HepG2 (cell line): ENCODE measurements at regions not wholly inside any gene's neighbourhood (a gene's known extent, or its start where the extent isn't known, plus 50 kb on each side); places are given as distances from the start of the nearest gene placed in this dataset.

ENCODE experiments used
- ATAC-seq: fragments of 200-7000 bp; cut with Tn5 transposase; 3 replicates; pipeline ENCODE4 v1.9.1; 2020; ENCODE audit warnings: mild to moderate bottlenecking, moderate library complexity
- BruUV-seq: library from RNA; stranded (reverse); fragments of 400-500 nt; replicated peaks from 2 replicates; lab custom pipeline; 2021; lab: Mats Ljungman, UMichigan
- CTCF ChIA-PET: fragments of 300-600 bp; formaldehyde crosslinking; extraction: SDS; loops from one replicate; lab custom pipeline; 2021; ENCODE audit warnings: low total read pairs, inconsistent platforms, low intra/inter-chr PET ratio; lab: Yijun Ruan, JAX
- POLR2A ChIA-PET: fragments of 350-600 bp; sonication (Branson Sonifier 250); formaldehyde crosslinking; loops from one replicate; lab custom pipeline; 2020; ENCODE audit warnings: antibody characterized with exemption, inconsistent platforms; lab: Yijun Ruan, JAX
- DNase-seq: peaks from one replicate; pipeline ENCODE4 v3.0.0-alpha.2; 2015; ENCODE audit warnings: low spot score
- FAIRE-seq: peaks from 3 replicates; lab custom pipeline; 2011; peaks lifted over from hg19 to GRCh38; lab: Jason Lieb, UNC
- H2AFZ ChIP-seq: one replicate; pipeline ENCODE4 v1.6.1; 2011; ENCODE audit warnings: low read length, inconsistent platforms
- H3K27ac ChIP-seq: fragments of 300-600 bp; 3 replicates; pipeline ENCODE4 v1.8.0; 2011; ENCODE audit warnings: mixed run types, mild to moderate bottlenecking, mixed read lengths, low read length, inconsistent platforms; ENCODE audit not compliant: insufficient read depth; ENCODE audit errors: extremely low read length
- H3K27me3 ChIP-seq, 2 experiments: fragments of 200-600 bp in 1 of 2; 2 replicates in 1 of 2; 3 replicates in 1 of 2; pipeline versions ENCODE4 v1.6.0 to v1.8.0; 2011; ENCODE audit warnings: low read length in 2 of 2, mild to moderate bottlenecking in 2 of 2, moderate library complexity in 2 of 2, inconsistent platforms in 1 of 2; ENCODE audit not compliant: insufficient read depth in 2 of 2, control insufficient read depth in 1 of 2
- H3K36me3 ChIP-seq, 2 experiments: fragments of 200-600 bp in 1 of 2; replicated peaks in 1 of 2; 2 replicates in 1 of 2; 3 replicates in 1 of 2; pipeline versions ENCODE4 v1.5.1 to v1.8.0; 2011; ENCODE audit warnings: low read length in 2 of 2, inconsistent platforms in 1 of 2; ENCODE audit not compliant: insufficient read depth in 2 of 2, control insufficient read depth in 1 of 2
- H3K4me1 ChIP-seq: 2 replicates; pipeline ENCODE4 v1.5.1; 2012; ENCODE audit warnings: low read length, inconsistent platforms; ENCODE audit not compliant: insufficient read depth
- H3K4me2 ChIP-seq: 2 replicates; pipeline ENCODE4 v1.6.0; 2011; ENCODE audit warnings: low read depth, low read length, inconsistent platforms
- H3K4me3 ChIP-seq, 3 experiments: fragments of 200-600 bp in 1 of 3; sonication (generic), shearing (Covaris generic) in 1 of 3; replicated peaks in 1 of 3; 2 replicates each; pipeline ENCODE4 v1.5.1; 2011 to 2016; ENCODE audit warnings: low read length in 3 of 3, inconsistent platforms in 2 of 3, low read depth in 2 of 3, mild to moderate bottlenecking in 2 of 3, control low read depth in 1 of 3, mixed read lengths in 1 of 3; ENCODE audit not compliant: insufficient read depth in 1 of 3
- H3K79me2 ChIP-seq: one replicate; pipeline ENCODE4 v1.6.1; 2011; ENCODE audit warnings: low read length, inconsistent platforms; ENCODE audit not compliant: insufficient read depth
- H3K9ac ChIP-seq: 2 replicates; pipeline ENCODE4 v1.6.0; 2011; ENCODE audit warnings: mild to moderate bottlenecking, low read depth, low read length, inconsistent platforms; ENCODE audit not compliant: insufficient read depth
- H3K9me3 ChIP-seq: 2 replicates; pipeline ENCODE4 v1.5.1; 2012; ENCODE audit warnings: mild to moderate bottlenecking, low read length
- H4K20me1 ChIP-seq: 2 replicates; pipeline ENCODE4 v1.6.0; 2011; ENCODE audit warnings: inconsistent platforms, mild to moderate bottlenecking, low read length, moderate library complexity; ENCODE audit not compliant: insufficient read depth
- ATF7 ChIP-seq, 2 experiments: fragments of 450-650 bp in 1 of 2; sonication (generic) in 1 of 2; formaldehyde crosslinking in 1 of 2; IDR thresholded peaks; 2 replicates each; pipeline versions ENCODE4 v1.4.0 to v1.6.1; 2016 to 2020; ENCODE audit warnings: antibody characterized with exemption in 1 of 2, mild to moderate bottlenecking in 1 of 2, missing genetic modification reagents in 1 of 2
- CBFB ChIP-seq: sonication (generic); formaldehyde crosslinking; IDR thresholded peaks from 2 replicates; pipeline ENCODE4 v1.4.0; 2020; ENCODE audit warnings: missing genetic modification reagents
- DMAP1 ChIP-seq: IDR thresholded peaks from 2 replicates; pipeline ENCODE4 v1.6.1; 2016
- HOXA5 ChIP-seq: sonication (generic); formaldehyde crosslinking; IDR thresholded peaks from 2 replicates; pipeline ENCODE4 v1.4.0; 2020; ENCODE audit warnings: missing genetic modification reagents
- ISL2 ChIP-seq: sonication (generic); formaldehyde crosslinking; IDR thresholded peaks from 2 replicates; pipeline ENCODE4 v1.5.0; 2020; ENCODE audit warnings: missing genetic modification reagents
- RFX3 ChIP-seq: IDR thresholded peaks from 2 replicates; pipeline ENCODE4 v1.6.1; 2016; ENCODE audit warnings: missing biosample characterization, missing genetic modification reagents
- SIN3A ChIP-seq: IDR thresholded peaks from 2 replicates; pipeline ENCODE4 v1.6.1; 2011; ENCODE audit warnings: low read depth, mild to moderate bottlenecking, control low read depth, low read length, borderline replicate concordance
- SIX4 ChIP-seq: sonication (generic); formaldehyde crosslinking; IDR thresholded peaks from 2 replicates; pipeline ENCODE4 v1.4.0; 2020; ENCODE audit warnings: missing genetic modification reagents
- TGIF2 ChIP-seq: IDR thresholded peaks from 2 replicates; pipeline ENCODE4 v1.6.1; 2016; ENCODE audit warnings: control low read depth, missing compliant biosample characterization
- WGBS: methylation state at CpG from one replicate; pipeline ENCODE4 v1.1.6; 2017; ENCODE audit warnings: low lambda C conversion rate; 5-methylcytosine and 5-hydroxymethylcytosine counted together
- in situ Hi-C: cut with HindIII; loops from 2 replicates; pipeline ENCODE4 v1.10.0; 2017; ENCODE audit warnings: low pct_unique_long_range_greater_than_20kb; ENCODE audit not compliant: extremely low pct_ligation_motif_present
- intact Hi-C: fragments of 100-400 bp; cut with micrococcal nuclease; formaldehyde crosslinking; loops from one replicate; pipeline ENCODE4 v1.10.0; 2022; ENCODE audit not compliant: unreplicated experiment
- TF ChIP-seq, protein P1 (sequence below), 2 experiments: sonication (generic) in 1 of 2; formaldehyde crosslinking in 1 of 2; IDR thresholded peaks; 2 replicates each; pipeline versions ENCODE4 v1.6.1 to v1.9.0; 2014 to 2022; ENCODE audit warnings: antibody characterized with exemption in 1 of 2, borderline replicate concordance in 1 of 2, inconsistent platforms in 1 of 2, low read depth in 1 of 2, missing genetic modification reagents in 1 of 2
- TF ChIP-seq, protein P2 (sequence below): IDR thresholded peaks from 2 replicates; pipeline ENCODE4 v1.6.1; 2016; ENCODE audit warnings: missing biosample characterization, missing genetic modification reagents, low read depth
- TF ChIP-seq, protein P3 (sequence below): sonication (generic); formaldehyde crosslinking; IDR thresholded peaks from 2 replicates; pipeline ENCODE4 v1.5.0; 2020; ENCODE audit warnings: mild to moderate bottlenecking, missing genetic modification reagents
- TF ChIP-seq, protein P4 (sequence below): IDR thresholded peaks from 2 replicates; pipeline ENCODE4 v1.6.1; 2016; ENCODE audit warnings: low read depth
- TF ChIP-seq, protein P5 (sequence below): sonication (generic); formaldehyde crosslinking; IDR thresholded peaks from 2 replicates; pipeline ENCODE4 v1.4.0; 2020; ENCODE audit warnings: mild to moderate bottlenecking, missing genetic modification reagents

DNA sequence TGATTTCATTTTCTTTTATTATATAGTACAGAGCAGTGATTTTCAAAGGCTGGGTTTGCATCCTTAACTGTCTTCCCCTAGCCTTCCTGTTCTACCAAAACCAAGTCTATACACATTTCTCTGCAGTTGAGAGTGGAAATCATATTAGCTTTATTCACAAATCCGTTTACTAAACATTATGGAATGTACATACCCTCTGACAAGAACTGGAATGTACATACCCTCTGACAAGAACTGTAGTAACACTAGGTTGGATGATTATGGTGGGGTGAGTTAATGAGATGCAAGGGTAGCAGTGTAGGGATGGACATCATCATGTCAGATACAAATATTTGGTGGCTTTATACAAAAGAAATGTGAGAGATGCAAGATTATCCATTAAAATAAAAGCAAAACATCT lies 154.8 kb downstream of the CYB561 start:
- in situ Hi-C loops (no loop called here), intact Hi-C loops (no loop called here)
- H3K9me3 ChIP-seq, result peaks cover 5% of the 10 kb centered on the region
- BruUV-seq, result no TSS peak
- H3K27me3 ChIP-seq, result no peaks in the 10 kb centered on the region
- DNase-seq (no peak), FAIRE-seq (no peak), ATAC-seq (no peak)
- H3K27ac ChIP-seq, result no peak overlapping the region
- no peaks in the 10 kb centered on the region for H3K79me2 ChIP-seq
- no peaks in the 10 kb centered on the region for H3K4me1 ChIP-seq
- no peak overlapping the region for H3K9ac ChIP-seq
- CTCF ChIA-PET, result no interaction called here
- WGBS, result 0% methylated on average over 1 of the region's 1 CpG
- no peak overlapping the region for H3K4me3 ChIP-seq
- H3K36me3 ChIP-seq, result no peaks in the 10 kb centered on the region
- no peak overlapping the region for H3K4me2 ChIP-seq
- POLR2A ChIA-PET, result no interaction called here
- no peak overlapping the region for H2AFZ ChIP-seq
- H4K20me1 ChIP-seq, result no peaks in the 10 kb centered on the region
- TF ChIP-seq, protein P1, sequence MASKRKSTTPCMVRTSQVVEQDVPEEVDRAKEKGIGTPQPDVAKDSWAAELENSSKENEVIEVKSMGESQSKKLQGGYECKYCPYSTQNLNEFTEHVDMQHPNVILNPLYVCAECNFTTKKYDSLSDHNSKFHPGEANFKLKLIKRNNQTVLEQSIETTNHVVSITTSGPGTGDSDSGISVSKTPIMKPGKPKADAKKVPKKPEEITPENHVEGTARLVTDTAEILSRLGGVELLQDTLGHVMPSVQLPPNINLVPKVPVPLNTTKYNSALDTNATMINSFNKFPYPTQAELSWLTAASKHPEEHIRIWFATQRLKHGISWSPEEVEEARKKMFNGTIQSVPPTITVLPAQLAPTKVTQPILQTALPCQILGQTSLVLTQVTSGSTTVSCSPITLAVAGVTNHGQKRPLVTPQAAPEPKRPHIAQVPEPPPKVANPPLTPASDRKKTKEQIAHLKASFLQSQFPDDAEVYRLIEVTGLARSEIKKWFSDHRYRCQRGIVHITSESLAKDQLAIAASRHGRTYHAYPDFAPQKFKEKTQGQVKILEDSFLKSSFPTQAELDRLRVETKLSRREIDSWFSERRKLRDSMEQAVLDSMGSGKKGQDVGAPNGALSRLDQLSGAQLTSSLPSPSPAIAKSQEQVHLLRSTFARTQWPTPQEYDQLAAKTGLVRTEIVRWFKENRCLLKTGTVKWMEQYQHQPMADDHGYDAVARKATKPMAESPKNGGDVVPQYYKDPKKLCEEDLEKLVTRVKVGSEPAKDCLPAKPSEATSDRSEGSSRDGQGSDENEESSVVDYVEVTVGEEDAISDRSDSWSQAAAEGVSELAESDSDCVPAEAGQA (IDR thresholded peaks at IDR 0.05; ENCODE audit: low read depth), result no peak
- TF ChIP-seq, protein P1 (CRISPR knock-in tag; IDR thresholded peaks at IDR 0.05; ENCODE audit: borderline replicate concordance), result no peak
- TF ChIP-seq HOXA5 (CRISPR knock-in tag), result no peak
- no peak for TF ChIP-seq TGIF2
- TF ChIP-seq, protein P2, sequence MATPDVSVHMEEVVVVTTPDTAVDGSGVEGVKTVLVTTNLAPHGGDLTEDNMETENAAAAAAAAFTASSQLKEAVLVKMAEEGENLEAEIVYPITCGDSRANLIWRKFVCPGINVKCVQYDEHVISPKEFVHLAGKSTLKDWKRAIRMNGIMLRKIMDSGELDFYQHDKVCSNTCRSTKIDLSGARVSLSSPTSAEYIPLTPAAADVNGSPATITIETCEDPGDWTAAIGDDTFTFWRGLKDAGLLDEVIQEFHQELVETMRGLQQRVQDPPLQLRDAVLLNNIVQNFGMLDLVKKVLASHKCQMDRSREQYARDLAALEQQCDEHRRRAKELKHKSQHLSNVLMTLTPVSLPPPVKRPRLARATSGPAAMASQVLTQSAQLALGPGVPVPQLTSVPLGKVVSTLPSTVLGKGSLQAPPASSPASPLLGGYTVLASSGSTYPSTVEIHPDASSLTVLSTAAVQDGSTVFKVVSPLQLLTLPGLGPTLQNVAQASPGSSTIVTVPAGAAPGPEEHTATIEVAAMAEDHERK (CRISPR knock-in tag), result no peak
- TF ChIP-seq, protein P3, sequence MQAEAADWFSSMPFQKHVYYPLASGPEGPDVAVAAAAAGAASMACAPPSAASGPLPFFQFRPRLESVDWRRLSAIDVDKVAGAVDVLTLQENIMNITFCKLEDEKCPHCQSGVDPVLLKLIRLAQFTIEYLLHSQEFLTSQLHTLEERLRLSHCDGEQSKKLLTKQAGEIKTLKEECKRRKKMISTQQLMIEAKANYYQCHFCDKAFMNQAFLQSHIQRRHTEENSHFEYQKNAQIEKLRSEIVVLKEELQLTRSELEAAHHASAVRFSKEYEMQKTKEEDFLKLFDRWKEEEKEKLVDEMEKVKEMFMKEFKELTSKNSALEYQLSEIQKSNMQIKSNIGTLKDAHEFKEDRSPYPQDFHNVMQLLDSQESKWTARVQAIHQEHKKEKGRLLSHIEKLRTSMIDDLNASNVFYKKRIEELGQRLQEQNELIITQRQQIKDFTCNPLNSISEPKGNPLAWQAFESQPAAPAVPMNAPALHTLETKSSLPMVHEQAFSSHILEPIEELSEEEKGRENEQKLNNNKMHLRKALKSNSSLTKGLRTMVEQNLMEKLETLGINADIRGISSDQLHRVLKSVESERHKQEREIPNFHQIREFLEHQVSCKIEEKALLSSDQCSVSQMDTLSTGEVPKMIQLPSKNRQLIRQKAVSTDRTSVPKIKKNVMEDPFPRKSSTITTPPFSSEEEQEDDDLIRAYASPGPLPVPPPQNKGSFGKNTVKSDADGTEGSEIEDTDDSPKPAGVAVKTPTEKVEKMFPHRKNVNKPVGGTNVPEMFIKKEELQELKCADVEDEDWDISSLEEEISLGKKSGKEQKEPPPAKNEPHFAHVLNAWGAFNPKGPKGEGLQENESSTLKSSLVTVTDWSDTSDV (CRISPR knock-in tag), result no peak
- TF ChIP-seq RFX3 (CRISPR knock-in tag), result no peak
- TF ChIP-seq CBFB (CRISPR knock-in tag), result no peak
- no peak for TF ChIP-seq SIN3A
- TF ChIP-seq DMAP1 (CRISPR knock-in tag), result no peak
- no peak for TF ChIP-seq ATF7 (IDR thresholded peaks at IDR 0.05)
- TF ChIP-seq ATF7 (CRISPR knock-in tag; IDR thresholded peaks at IDR 0.05), result no peak
- no peak for TF ChIP-seq SIX4 (CRISPR knock-in tag)
- TF ChIP-seq ISL2, result no peak
- TF ChIP-seq, protein P4, sequence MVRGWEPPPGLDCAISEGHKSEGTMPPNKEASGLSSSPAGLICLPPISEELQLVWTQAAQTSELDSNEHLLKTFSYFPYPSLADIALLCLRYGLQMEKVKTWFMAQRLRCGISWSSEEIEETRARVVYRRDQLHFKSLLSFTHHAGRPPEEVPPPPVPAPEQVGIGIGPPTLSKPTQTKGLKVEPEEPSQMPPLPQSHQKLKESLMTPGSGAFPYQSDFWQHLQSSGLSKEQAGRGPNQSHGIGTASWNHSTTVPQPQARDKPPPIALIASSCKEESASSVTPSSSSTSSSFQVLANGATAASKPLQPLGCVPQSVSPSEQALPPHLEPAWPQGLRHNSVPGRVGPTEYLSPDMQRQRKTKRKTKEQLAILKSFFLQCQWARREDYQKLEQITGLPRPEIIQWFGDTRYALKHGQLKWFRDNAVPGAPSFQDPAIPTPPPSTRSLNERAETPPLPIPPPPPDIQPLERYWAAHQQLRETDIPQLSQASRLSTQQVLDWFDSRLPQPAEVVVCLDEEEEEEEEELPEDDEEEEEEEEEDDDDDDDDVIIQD, result no peak
- TF ChIP-seq, protein P5, sequence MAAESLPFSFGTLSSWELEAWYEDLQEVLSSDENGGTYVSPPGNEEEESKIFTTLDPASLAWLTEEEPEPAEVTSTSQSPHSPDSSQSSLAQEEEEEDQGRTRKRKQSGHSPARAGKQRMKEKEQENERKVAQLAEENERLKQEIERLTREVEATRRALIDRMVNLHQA (CRISPR knock-in tag), result no peak
